ENCODE measurements at regions not wholly inside any gene's neighbourhood (a gene's known extent, or its start where the extent isn't known, plus 50 kb on each side); places are given as distances from the start of the nearest gene placed in this dataset.
"Not testable (repeated sequence)": the region's sequence is repeated elsewhere in the genome, so short reads cannot be mapped to it uniquely, and the experiment has no call there.

GRCh38 chr17:69677130-69677529 is 262.6 kb downstream of the MAP2K6 start:
- no peak for DNase-seq

DNA sequence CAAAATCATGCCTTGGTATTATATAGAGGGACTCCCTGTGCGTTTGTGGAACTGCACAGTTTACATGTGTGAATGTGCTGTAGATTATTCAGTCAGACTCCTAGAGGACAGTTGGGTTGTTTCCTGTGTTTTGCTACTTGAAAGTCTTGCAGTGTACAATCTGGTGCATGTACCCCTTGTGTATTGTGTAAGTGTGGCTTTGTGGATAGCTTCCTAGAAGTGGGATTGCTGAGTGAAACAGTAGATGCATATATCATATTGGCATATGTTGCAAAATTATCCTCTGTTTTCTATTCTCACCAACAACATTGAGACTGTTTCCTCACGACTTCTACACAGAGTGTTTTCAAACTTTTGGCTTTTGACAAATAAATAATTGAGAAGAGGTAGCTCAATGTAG is 263.7 kb downstream of the MAP2K6 start:
- DNase-seq: no peak

- DNase-seq: no peak
Observed at GRCh38 chr17:69679829-69680228, 265.3 kb downstream of the MAP2K6 start.

GRCh38 chr17:69684251-69684650 is 269.8 kb downstream of the MAP2K6 start:
- no peak for DNase-seq

DNA sequence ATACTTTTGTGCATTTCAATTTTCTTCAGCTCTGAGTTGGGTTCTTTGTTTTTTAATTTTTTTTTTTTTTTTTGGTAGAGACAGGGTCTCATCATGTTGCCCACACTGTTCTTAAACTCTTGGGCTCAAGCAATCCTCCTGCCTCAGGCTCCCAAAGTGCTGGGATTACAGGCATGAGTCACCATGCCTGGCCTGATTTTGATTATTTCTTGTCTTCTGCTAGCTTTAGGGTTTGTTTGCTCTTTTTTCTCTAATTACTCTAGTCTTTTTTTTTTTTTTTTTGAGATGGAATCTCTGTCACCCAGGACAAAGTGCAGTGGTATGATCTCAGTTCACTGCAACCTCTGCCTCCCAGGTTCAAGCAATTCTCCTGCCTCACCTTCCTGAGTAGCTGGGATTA is 270.7 kb downstream of the MAP2K6 start:
- not testable (repeated sequence) for DNase-seq

DNA sequence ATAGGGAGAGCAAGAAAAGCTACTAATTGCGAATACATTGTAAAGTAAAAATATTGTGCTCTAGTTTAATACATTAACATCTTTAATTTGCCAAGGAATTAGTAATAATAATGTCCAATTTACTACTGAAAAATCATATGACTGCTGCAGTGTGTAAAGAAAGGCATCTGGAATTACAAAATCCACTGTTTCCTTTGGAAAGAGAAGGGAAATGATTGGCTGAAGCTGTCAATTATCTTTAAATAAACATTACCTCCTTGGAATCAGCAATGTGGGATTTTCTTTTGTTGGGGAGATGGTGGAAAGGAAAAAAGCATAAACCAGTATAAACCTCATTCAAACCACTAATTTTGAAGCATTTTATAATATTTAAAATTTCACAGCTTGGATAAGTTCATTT is 276.0 kb downstream of the MAP2K6 start:
- DNase-seq: no peak

DNA sequence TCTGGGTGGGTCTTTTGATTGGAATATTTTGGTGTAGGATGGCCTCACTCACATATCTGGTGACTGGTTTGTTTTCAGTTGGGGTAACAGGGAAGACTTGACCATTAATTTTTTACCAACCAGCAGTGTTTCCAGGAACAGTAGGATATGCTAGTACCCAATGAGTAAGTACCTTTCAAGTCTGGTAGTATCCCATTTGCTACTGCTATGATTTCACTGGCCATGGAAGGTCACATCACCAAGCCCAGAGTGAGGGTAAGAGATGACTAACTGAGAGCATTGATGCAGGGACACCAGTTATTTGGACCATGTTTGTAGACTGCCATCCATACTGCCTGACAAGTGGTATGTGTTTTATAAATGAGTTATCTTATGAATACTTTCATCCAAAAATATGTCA is 277.7 kb downstream of the MAP2K6 start:
- no peak for DNase-seq

- no peak for DNase-seq
Observed at GRCh38 chr17:69695646-69696045, 281.1 kb downstream of the MAP2K6 start.

DNA sequence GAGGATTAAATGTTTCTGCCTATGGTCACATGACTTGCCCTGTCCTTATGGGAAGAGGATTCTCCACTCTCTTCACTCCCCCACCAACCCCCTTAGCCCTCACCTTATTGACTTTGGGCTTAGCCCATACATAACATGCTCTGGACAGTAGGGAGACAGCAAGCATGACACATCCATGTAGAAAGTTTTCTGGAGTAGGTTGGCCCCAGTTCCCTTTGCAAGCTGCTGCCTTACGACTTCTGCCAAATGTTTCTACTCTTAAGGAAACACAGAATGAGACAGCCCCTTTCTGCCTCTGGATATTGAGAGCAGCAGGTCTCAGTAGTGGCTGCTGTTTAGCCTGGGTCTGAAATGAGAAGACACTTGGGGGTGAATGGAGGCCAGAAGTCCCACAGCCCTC is 282.2 kb downstream of the MAP2K6 start:
- DNase-seq: no peak

DNA sequence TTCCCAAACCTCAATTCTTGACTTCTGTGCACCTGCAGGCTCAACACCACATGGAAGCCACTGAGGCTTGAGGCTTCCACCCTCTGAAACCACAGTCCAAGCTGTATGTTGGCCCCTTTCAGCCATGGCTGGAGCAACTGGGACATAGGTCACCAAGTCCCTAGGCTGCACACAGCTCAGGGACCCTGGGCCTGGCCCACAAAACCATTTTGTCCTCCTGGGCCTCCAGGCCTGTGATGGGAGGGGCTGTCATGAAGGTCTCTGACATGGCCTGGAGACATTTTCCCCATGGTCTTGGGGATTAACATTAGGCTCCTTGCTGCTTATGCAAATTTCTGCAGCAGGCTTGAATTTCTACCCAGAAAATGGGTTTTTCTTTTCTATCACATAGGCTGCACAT is 283.9 kb downstream of the MAP2K6 start:
- not testable (repeated sequence) for DNase-seq

DNA sequence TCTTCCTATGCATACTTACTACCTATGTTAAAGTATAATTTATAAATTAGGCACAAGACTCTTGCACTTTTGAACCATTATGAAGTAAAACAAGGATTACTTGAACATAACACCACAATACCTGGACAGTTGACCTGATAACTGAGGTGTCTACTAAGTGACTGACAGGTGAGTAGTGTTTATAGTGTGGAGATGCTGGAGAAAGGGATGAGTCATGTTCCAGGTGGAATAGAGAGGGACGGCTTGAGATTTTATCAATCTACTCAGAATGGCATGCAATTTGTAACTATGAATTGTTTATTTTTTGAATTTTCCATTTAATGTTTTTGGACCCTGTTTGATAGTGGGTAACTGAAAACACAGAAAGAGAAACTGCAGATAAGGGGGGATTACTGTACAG is 287.6 kb downstream of the MAP2K6 start:
- DNase-seq: no peak

DNA sequence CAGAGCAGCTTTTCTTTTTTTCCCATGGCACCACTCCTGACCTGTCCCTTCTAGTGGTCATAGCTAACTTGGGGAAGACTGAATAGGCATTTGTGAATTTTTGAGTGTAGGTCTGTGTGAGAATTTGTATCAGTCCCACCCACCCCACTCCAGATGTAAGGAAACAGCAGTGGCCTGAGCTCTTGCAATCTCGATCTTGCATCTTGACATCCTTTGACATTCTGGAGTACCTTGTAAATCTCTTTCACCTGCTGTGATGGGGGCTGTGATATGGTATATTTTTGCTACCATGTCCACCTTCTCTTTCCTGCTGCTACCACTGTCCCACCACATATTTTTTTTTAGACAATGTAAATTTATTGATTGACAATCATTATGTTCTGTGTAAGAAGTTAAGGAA is 289.3 kb downstream of the MAP2K6 start:
- DNase-seq: no peak

- DNase-seq: no peak
Observed at GRCh38 chr17:69704935-69705334, 290.4 kb downstream of the MAP2K6 start.

GRCh38 chr17:69706127-69706526 is 291.6 kb downstream of the MAP2K6 start:
- no peak for DNase-seq

- DNase-seq: no peak
Observed at GRCh38 chr17:69709441-69709840, 294.9 kb downstream of the MAP2K6 start.

- DNase-seq: no peak
Observed at GRCh38 chr17:69710926-69711325, 296.4 kb downstream of the MAP2K6 start.

GRCh38 chr17:69711541-69711940 is 297.0 kb downstream of the MAP2K6 start:
- no peak for DNase-seq

- no peak for DNase-seq
Observed at GRCh38 chr17:69712801-69713311, 298.4 kb downstream of the MAP2K6 start.

- DNase-seq: no peak
Observed at GRCh38 chr17:69713815-69714214, 299.3 kb downstream of the MAP2K6 start.

DNA sequence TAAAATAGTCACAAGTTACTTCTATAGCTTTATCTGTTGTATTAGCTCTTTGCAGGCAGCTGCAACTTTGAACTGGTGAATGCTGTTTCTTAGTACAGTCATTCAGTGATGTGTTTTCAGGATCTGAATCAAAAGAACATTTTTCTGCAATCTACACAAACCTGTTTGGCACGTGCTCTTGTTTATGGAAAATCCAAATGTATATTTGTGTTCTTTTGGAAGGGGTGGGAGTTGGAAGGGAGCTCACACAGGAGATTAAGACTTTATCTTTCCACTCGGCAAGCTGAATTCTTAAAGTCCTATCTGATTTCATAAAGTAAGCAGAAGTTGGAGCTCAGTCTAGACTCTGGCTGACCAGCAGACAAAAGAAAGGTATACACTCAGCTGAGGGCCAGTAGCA is 300.2 kb downstream of the MAP2K6 start:
- no peak for DNase-seq

GRCh38 chr17:69715656-69716055 is 301.2 kb downstream of the MAP2K6 start:
- DNase-seq: no peak

GRCh38 chr17:69716556-69716955 is 302.1 kb downstream of the MAP2K6 start:
- no peak for DNase-seq

- no peak for DNase-seq
Observed at GRCh38 chr17:69717214-69717613, 302.7 kb downstream of the MAP2K6 start.

DNA sequence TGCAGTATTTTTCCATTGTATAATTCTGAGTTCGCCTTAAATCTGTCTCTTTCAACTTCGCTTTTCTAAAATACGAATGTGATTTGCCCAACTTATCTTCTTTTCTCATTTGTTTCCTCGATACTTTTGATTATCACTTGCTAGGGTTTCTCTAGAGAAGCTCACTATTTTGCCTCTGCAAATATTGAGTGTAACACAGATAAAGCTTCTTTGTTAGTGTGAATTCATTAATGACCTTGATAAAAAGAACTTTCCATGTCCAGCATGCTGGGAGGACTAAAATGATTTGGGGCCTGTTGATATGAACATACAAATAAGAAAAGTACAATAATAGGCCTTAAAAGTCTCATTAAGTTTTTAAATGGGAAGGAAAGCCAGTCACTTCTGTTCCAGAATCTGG is 303.3 kb downstream of the MAP2K6 start:
- DNase-seq: no peak

GRCh38 chr17:69719474-69720048 is 305.1 kb downstream of the MAP2K6 start:
- DNase-seq: no peak

GRCh38 chr17:69722518-69722917 is 308.0 kb downstream of the MAP2K6 start:
- no peak for DNase-seq
